ENCODE measurements at regions not wholly inside any gene's neighbourhood (a gene's known extent, or its start where the extent isn't known, plus 50 kb on each side); places are given as distances from the start of the nearest gene placed in this dataset.

GRCh38 chr12:125567581-125567980, 502.3 kb downstream of the AACS start (continued):
- no peak for TF ChIP-seq REST (IDR thresholded peaks at IDR 0.05; ENCODE audit: borderline replicate concordance)

- H3K9me3 ChIP-seq (ENCODE audit: low read length): no peaks in the 10 kb centered on the region
- H3K27ac ChIP-seq (ENCODE audit: low read length): no peak overlapping the region
Measured at GRCh38 chr12:125568306-125568705, 503.1 kb downstream of the AACS start.

More at GRCh38 chr12:125568306-125568705, 503.1 kb downstream of the AACS start:
- no peak overlapping the region for H3K4me2 ChIP-seq (ENCODE audit: low read length)
- H3K9ac ChIP-seq (ENCODE audit: low read length): no peak overlapping the region
- no peak overlapping the region for H3K4me3 ChIP-seq (ENCODE audit: low read length)
- H3K27me3 ChIP-seq (ENCODE audit: insufficient read depth, low read depth, low read length): no peaks in the 10 kb centered on the region
- no peak overlapping the region for H2AFZ ChIP-seq (ENCODE audit: low read depth, low read length)
- no peaks in the 10 kb centered on the region for H3K36me3 ChIP-seq (ENCODE audit: insufficient read depth, low read length)
- H4K20me1 ChIP-seq (ENCODE audit: insufficient read depth): no peaks in the 10 kb centered on the region
- no peaks in the 10 kb centered on the region for H3K9me2 ChIP-seq (ENCODE audit: insufficient read depth, low read length)
- no peaks in the 10 kb centered on the region for H3F3A ChIP-seq (ENCODE audit: insufficient read depth, low read length, poor library complexity, severe bottlenecking)
- no peaks in the 10 kb centered on the region for H3K79me2 ChIP-seq (replicated peaks; ENCODE audit: insufficient read depth, low read length)
- no peak for TF ChIP-seq TAF1 (IDR thresholded peaks at IDR 0.05; ENCODE audit: low read depth)
- TF ChIP-seq CTCF (IDR thresholded peaks at IDR 0.05; ENCODE audit: poor library complexity, severe bottlenecking): no peak
- TF ChIP-seq SMC3 (conservative IDR thresholded peaks at IDR 0.05; ENCODE audit: poor library complexity): no peak
- no peak for TF ChIP-seq POLR2AphosphoS5 (IDR thresholded peaks at IDR 0.05)
- TF ChIP-seq REST (IDR thresholded peaks at IDR 0.05; ENCODE audit: borderline replicate concordance): no peak
- TF ChIP-seq RAD21 (conservative IDR thresholded peaks at IDR 0.05): no peak
- no peak for TF ChIP-seq EP300 (conservative IDR thresholded peaks at IDR 0.05; ENCODE audit: poor library complexity, severe bottlenecking)
- no peak for TF ChIP-seq EZH2 (IDR thresholded peaks at IDR 0.05; ENCODE audit: borderline replicate concordance, insufficient read depth, low read length, poor library complexity, severe bottlenecking)
- no peak for TF ChIP-seq MXI1 (conservative IDR thresholded peaks at IDR 0.05; ENCODE audit: poor library complexity, severe bottlenecking)
